AG09309 (cell line): ENCODE measurements at regions not wholly inside any gene's neighbourhood (a gene's known extent, or its start where the extent isn't known, plus 50 kb on each side); places are given as distances from the start of the nearest gene placed in this dataset.

Experiments used
- DNase-seq: peaks from one replicate; pipeline ENCODE4 v3.0.0-alpha.2; 2010; ENCODE audit warnings: low read depth
- H3K4me3 ChIP-seq: 2 replicates; pipeline ENCODE4 v1.5.1; 2011; ENCODE audit warnings: mild to moderate bottlenecking, low read depth, low read length, moderate library complexity; ENCODE audit not compliant: control insufficient read depth
- TF ChIP-seq, protein P1 (sequence below): IDR thresholded peaks from 2 replicates; pipeline ENCODE4 v1.5.1; 2011; ENCODE audit warnings: mild to moderate bottlenecking, low read depth, low read length, inconsistent platforms; ENCODE audit not compliant: insufficient read depth, control insufficient read depth; ENCODE audit errors: missing control alignments

DNA sequence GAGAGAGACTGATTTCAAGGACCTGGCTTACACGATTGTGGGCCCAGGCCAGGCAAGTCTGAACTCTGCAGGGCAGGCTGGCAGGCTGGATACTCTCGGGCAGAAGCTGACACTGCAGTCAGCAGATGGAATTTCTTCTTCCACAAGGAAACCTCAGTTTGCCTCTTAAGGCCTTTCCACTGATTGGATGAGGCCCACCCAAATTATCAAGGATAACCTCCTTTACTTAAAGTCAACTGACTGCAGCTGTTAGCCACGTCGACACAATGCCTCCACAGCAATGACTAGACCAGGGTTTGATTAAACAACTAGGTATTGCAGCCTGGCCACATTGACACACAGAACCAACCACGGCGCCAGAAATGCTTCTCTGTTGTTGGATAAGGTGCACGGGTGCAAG lies 130.5 kb downstream of the PSMG1 start:
- no peak overlapping the region for H3K4me3 ChIP-seq
- TF ChIP-seq, protein P1, sequence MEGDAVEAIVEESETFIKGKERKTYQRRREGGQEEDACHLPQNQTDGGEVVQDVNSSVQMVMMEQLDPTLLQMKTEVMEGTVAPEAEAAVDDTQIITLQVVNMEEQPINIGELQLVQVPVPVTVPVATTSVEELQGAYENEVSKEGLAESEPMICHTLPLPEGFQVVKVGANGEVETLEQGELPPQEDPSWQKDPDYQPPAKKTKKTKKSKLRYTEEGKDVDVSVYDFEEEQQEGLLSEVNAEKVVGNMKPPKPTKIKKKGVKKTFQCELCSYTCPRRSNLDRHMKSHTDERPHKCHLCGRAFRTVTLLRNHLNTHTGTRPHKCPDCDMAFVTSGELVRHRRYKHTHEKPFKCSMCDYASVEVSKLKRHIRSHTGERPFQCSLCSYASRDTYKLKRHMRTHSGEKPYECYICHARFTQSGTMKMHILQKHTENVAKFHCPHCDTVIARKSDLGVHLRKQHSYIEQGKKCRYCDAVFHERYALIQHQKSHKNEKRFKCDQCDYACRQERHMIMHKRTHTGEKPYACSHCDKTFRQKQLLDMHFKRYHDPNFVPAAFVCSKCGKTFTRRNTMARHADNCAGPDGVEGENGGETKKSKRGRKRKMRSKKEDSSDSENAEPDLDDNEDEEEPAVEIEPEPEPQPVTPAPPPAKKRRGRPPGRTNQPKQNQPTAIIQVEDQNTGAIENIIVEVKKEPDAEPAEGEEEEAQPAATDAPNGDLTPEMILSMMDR, result no peak
- no peak for DNase-seq

DNA sequence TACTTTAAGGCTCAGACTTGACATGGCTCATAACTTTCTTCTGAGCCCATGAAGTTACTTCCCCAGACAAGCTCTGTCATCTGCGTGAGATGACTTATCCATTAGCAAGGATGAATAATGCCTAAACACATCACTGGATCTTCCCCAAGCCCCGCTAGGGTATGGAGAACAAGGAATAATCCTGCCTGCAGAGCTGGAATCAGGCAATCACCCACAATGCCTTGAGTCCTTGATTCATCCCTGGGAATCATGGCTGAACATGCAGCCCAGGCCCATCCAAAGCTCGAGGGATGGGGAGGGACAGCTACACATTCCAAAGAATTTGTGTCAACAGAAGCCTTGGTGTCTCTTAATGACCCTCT lies 131.7 kb downstream of the PSMG1 start:
- DNase-seq, result peak; percentile 49
- no peak overlapping the region for H3K4me3 ChIP-seq
- TF ChIP-seq, protein P1, result no peak

DNA sequence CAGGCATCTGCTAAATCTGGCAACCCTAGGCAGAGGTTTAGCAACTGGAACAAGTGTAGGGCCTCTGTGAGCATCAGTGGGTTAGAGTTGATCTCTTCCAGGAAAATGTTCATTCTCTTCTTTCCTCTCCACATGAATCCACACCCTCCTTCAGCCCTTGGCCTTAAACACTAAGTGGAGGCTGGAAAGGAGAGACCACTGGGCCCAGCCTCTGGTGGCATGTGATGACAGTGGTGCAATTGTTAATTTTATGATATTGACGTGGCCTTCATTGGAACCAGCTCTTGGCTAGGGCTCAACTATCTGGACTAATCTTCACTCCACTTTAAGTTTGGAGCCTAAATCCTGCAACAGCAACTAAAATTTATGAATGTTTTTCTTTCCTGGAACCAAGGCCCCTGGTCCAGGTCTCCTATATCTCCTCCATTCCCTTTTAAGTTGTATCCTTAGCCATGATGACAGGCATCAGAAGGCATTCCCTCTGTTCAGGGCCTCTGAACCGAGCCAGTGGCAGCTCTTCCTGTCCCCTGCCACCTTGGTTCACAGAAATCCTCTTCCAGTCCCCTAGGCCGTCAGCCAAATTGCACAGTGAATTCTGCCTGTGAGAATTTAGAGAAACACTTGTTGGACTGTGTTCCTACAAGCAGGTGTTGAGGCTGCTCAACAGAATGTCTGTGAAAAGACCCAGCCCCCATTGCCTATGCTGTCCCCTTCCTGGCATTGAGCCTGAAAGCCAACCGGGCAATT lies 132.2 kb downstream of the PSMG1 start:
- TF ChIP-seq, protein P1, result no peak
- no peak for DNase-seq
- H3K4me3 ChIP-seq, result no peak overlapping the region

DNA sequence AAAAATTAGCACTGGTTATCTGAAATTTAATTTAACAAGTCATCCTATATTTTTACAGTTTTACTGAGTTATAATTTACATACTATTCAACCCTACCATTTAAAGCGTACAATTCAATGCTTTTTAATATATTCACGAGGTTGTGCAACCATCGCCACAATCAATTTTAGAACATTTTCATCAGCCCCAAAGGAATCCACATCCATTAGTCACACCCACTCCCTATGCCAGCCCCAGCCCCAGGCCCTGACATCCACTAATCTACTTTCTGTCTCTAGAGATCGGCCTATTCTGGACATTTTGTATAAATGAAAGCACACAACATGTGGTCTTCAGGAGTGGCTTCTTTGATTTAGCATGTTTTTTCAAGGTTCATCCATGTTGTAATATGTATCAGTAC lies 134.7 kb downstream of the PSMG1 start:
- no peak for DNase-seq
- H3K4me3 ChIP-seq, result no peak overlapping the region
- TF ChIP-seq, protein P1, result no peak

DNA sequence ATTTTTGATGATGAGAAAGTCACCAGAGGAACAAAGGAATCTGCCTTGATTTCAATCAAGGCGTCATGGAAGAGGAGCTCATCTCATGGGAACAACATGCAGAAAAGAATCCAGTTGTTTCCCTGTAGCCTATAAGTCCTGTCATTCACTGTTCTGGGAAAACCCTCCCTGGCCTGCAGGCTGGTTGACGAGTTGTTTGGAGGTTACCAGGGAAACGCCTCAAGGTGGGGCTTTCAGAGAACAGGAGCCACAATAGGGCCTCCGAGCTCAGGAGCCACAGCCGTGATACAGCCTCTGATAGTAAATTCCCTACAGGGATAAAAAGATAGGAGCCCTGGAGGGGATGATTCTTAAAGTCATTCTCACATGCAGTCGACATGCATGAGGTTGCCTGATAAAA lies 135.2 kb downstream of the PSMG1 start:
- H3K4me3 ChIP-seq, result no peak overlapping the region
- TF ChIP-seq, protein P1, result no peak
- DNase-seq, result no peak

DNA sequence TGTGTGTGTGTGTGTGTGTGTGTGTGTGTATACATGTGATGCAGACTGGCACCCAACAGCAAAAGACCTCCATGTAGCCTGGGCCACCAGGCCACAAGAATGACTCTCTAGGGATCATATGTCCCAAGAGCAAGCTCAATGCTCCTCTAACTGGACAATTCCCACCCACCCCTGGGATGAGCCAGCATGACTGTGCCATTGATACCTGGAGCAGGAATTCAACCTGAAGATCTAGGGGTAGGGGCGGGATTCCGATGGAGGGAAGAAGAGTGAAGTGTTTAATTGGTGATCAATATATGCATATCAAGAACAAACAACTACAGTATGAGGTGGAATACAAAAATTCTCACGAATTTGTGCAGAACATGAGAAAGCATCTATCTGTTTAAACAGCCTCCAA lies 136.2 kb downstream of the PSMG1 start:
- TF ChIP-seq, protein P1, result no peak
- DNase-seq, result no peak
- H3K4me3 ChIP-seq, result no peak overlapping the region
